DMS79 treated with DMSO at 0.1 percent for 48 hours (cell line): ENCODE measurements at regions not wholly inside any gene's neighbourhood (a gene's known extent, or its start where the extent isn't known, plus 50 kb on each side); places are given as distances from the start of the nearest gene placed in this dataset.

Experiments
- DNase-seq: peaks from one replicate; lab custom pipeline; 2025; lab: John Stamatoyannopoulos, UW

- no peak for DNase-seq
Observed at GRCh38 chr11:26095340-26095739, 236.6 kb upstream of the ANO3 start.

GRCh38 chr11:26096451-26096850 is 235.5 kb upstream of the ANO3 start:
- DNase-seq = no peak

- DNase-seq = no peak
Observed at GRCh38 chr11:26102325-26102724, 229.6 kb upstream of the ANO3 start.

- no peak for DNase-seq
Observed at GRCh38 chr11:26105762-26106423, 226.0 kb upstream of the ANO3 start.

- DNase-seq = no peak
Observed at GRCh38 chr11:26106726-26107125, 225.2 kb upstream of the ANO3 start.

GRCh38 chr11:26109658-26110368 is 222.1 kb upstream of the ANO3 start:
- no peak for DNase-seq

GRCh38 chr11:26112264-26112663 is 219.7 kb upstream of the ANO3 start:
- no peak for DNase-seq

- no peak for DNase-seq
Observed at GRCh38 chr11:26121466-26121865, 210.5 kb upstream of the ANO3 start.

- DNase-seq = no peak
Observed at GRCh38 chr11:26126741-26127140, 205.2 kb upstream of the ANO3 start.

- no peak for DNase-seq
Observed at GRCh38 chr11:26127336-26127735, 204.6 kb upstream of the ANO3 start.

- no peak for DNase-seq
Observed at GRCh38 chr11:26131406-26131805, 200.5 kb upstream of the ANO3 start.

- no peak for DNase-seq
Observed at GRCh38 chr11:26134053-26134452, 197.9 kb upstream of the ANO3 start.

GRCh38 chr11:26134481-26135355 is 197.2 kb upstream of the ANO3 start:
- no peak for DNase-seq

- DNase-seq = no peak
Observed at GRCh38 chr11:26137651-26138050, 194.3 kb upstream of the ANO3 start.

GRCh38 chr11:26142891-26143290 is 189.0 kb upstream of the ANO3 start:
- DNase-seq = no peak

- no peak for DNase-seq
Observed at GRCh38 chr11:26143566-26144290, 188.2 kb upstream of the ANO3 start.

- DNase-seq = no peak
Observed at GRCh38 chr11:26144291-26144690, 187.6 kb upstream of the ANO3 start.

GRCh38 chr11:26144911-26145310 is 187.0 kb upstream of the ANO3 start:
- DNase-seq = no peak

GRCh38 chr11:26149585-26149984 is 182.3 kb upstream of the ANO3 start:
- no peak for DNase-seq

GRCh38 chr11:26150031-26150430 is 181.9 kb upstream of the ANO3 start:
- DNase-seq = no peak

- DNase-seq = no peak
Observed at GRCh38 chr11:26158251-26158650, 173.7 kb upstream of the ANO3 start.

- DNase-seq = no peak
Observed at GRCh38 chr11:26162291-26162690, 169.6 kb upstream of the ANO3 start.
